Upper lobe of left lung (tissue), 4 donors: ENCODE measurements at regions not wholly inside any gene's neighbourhood (a gene's known extent, or its start where the extent isn't known, plus 50 kb on each side); places are given as distances from the start of the nearest gene placed in this dataset.

Experiments
- POLR2A ChIP-seq, 4 donors: fragments of 450-650 bp; IDR thresholded peaks; one replicate each; pipeline ENCODE4 v1.5.1; 2016 to 2017; ENCODE audit warnings: antibody characterized with exemption in 4 of 4, mild to moderate bottlenecking in 2 of 4
- TF ChIP-seq, protein P1 (sequence below), 6 experiments: fragments of 450-650 bp in 4 of 6; fragments of 200-600 bp in 2 of 6; sonication (generic) in 2 of 6; IDR thresholded peaks; one replicate each; pipeline ENCODE4 v1.5.1; 2016 to 2019; ENCODE audit warnings: antibody characterized with exemption in 6 of 6

DNA sequence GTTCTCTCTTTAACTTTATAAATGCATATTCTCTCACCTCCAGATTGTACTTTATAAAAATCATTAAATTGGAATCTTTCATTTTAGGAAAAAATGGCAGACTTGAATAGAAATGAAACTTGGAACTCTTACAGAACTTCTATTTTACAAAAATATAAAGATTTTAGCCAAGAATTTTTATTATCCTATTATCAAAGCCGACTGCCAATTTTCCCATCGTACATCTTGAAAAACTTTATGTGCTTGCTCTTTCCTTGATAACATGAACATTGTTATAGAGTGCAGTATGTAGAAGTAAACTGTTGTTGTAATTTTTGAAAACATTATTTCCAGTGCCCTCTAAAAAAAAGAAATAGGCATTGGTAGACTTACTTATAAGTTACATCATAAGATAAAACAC lies 475.7 kb upstream of the REG3G start:
- TF ChIP-seq, protein P1, sequence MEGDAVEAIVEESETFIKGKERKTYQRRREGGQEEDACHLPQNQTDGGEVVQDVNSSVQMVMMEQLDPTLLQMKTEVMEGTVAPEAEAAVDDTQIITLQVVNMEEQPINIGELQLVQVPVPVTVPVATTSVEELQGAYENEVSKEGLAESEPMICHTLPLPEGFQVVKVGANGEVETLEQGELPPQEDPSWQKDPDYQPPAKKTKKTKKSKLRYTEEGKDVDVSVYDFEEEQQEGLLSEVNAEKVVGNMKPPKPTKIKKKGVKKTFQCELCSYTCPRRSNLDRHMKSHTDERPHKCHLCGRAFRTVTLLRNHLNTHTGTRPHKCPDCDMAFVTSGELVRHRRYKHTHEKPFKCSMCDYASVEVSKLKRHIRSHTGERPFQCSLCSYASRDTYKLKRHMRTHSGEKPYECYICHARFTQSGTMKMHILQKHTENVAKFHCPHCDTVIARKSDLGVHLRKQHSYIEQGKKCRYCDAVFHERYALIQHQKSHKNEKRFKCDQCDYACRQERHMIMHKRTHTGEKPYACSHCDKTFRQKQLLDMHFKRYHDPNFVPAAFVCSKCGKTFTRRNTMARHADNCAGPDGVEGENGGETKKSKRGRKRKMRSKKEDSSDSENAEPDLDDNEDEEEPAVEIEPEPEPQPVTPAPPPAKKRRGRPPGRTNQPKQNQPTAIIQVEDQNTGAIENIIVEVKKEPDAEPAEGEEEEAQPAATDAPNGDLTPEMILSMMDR (IDR thresholded peaks at IDR 0.05) = no peak
- TF ChIP-seq POLR2A (IDR thresholded peaks at IDR 0.05) = no peak
